Osteoblast (primary cell): ENCODE measurements at regions not wholly inside any gene's neighbourhood (a gene's known extent, or its start where the extent isn't known, plus 50 kb on each side); places are given as distances from the start of the nearest gene placed in this dataset.

Experiments
- DNase-seq: peaks from one replicate; pipeline ENCODE4 v3.0.0; 2011; ENCODE audit warnings: low spot score, mixed read lengths; ENCODE audit not compliant: insufficient read length; ENCODE audit errors: missing footprints
- H2AFZ ChIP-seq: 2 replicates; pipeline ENCODE4 v1.6.0; 2011; ENCODE audit warnings: mild to moderate bottlenecking, low read length
- H3K27ac ChIP-seq: 2 replicates; pipeline ENCODE4 v1.5.1; 2011; ENCODE audit warnings: mild to moderate bottlenecking, low read depth, low read length, moderate library complexity
- H3K27me3 ChIP-seq: 2 replicates; pipeline ENCODE4 v1.6.0; 2012; ENCODE audit warnings: mild to moderate bottlenecking, control low read depth, inconsistent platforms, low read length, moderate library complexity; ENCODE audit not compliant: insufficient read depth
- H3K36me3 ChIP-seq: 2 replicates; pipeline ENCODE4 v1.5.1; 2011; ENCODE audit warnings: mild to moderate bottlenecking, low read length, control low read depth, moderate library complexity; ENCODE audit not compliant: insufficient read depth
- H3K4me1 ChIP-seq: 2 replicates; pipeline ENCODE4 v1.5.1; 2011; ENCODE audit warnings: mild to moderate bottlenecking, low read length, control low read depth, moderate library complexity; ENCODE audit not compliant: insufficient read depth
- H3K4me2 ChIP-seq: 2 replicates; pipeline ENCODE4 v1.6.0; 2011; ENCODE audit warnings: mild to moderate bottlenecking, low read length; ENCODE audit not compliant: insufficient read depth
- H3K4me3 ChIP-seq: fragments of 200-600 bp; sonication (generic); 3 replicates; pipeline ENCODE4 v1.5.1; 2012; ENCODE audit warnings: mild to moderate bottlenecking, low read length, inconsistent platforms; ENCODE audit not compliant: insufficient read depth
- H3K79me2 ChIP-seq: 2 replicates; pipeline ENCODE4 v1.6.0; 2012; ENCODE audit warnings: mild to moderate bottlenecking, low read length, control low read depth, inconsistent platforms; ENCODE audit not compliant: insufficient read depth
- H3K9me3 ChIP-seq: 2 replicates; pipeline ENCODE4 v1.5.1; 2011; ENCODE audit warnings: low read depth, low read length, control low read depth
- H4K20me1 ChIP-seq: 2 replicates; pipeline ENCODE4 v1.6.0; 2012; ENCODE audit warnings: mild to moderate bottlenecking, low read length, control low read depth; ENCODE audit not compliant: insufficient read depth
- TF ChIP-seq, protein P1 (sequence below): IDR thresholded peaks from 2 replicates; pipeline ENCODE4 v1.5.1; 2011; ENCODE audit warnings: mild to moderate bottlenecking, low read depth, low read length, moderate library complexity; ENCODE audit errors: extremely low read depth

DNA sequence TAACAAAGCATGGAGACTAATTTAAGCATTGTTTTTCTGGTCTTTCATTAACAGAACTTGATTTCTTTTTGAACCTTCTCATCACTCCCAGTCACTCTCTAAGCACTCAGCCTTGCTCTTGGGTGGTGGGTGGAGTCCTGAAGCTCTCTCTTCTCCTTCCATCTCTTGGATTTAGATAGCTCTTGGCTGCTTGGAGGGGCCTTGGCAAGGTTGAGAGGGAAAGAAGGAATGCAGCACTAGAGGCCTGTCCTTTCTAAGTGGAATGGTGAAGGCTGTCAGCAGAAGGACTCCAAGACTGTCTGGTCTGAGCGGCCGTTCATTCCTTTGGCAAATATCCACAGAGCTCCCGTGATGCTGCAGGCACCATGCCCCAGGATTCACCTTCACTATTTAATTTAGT, 168.6 kb upstream of the E2F8 start:
- TF ChIP-seq, protein P1, sequence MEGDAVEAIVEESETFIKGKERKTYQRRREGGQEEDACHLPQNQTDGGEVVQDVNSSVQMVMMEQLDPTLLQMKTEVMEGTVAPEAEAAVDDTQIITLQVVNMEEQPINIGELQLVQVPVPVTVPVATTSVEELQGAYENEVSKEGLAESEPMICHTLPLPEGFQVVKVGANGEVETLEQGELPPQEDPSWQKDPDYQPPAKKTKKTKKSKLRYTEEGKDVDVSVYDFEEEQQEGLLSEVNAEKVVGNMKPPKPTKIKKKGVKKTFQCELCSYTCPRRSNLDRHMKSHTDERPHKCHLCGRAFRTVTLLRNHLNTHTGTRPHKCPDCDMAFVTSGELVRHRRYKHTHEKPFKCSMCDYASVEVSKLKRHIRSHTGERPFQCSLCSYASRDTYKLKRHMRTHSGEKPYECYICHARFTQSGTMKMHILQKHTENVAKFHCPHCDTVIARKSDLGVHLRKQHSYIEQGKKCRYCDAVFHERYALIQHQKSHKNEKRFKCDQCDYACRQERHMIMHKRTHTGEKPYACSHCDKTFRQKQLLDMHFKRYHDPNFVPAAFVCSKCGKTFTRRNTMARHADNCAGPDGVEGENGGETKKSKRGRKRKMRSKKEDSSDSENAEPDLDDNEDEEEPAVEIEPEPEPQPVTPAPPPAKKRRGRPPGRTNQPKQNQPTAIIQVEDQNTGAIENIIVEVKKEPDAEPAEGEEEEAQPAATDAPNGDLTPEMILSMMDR, result no peak
- Histone ChIP-seq H3K27ac (no peak overlapping the region), H3K4me1 (no peaks in the 10 kb centered on the region), H3K27me3 (peaks cover 3% of the 10 kb centered on the region), H3K79me2 (no peaks in the 10 kb centered on the region), H3K4me2 (no peak overlapping the region), H3K4me3 (no peak overlapping the region), H3K36me3 (no peaks in the 10 kb centered on the region), H3K9me3 (no peaks in the 10 kb centered on the region), H2AFZ (no peak overlapping the region), H4K20me1 (no peaks in the 10 kb centered on the region)
- DNase-seq, result no peak

DNA sequence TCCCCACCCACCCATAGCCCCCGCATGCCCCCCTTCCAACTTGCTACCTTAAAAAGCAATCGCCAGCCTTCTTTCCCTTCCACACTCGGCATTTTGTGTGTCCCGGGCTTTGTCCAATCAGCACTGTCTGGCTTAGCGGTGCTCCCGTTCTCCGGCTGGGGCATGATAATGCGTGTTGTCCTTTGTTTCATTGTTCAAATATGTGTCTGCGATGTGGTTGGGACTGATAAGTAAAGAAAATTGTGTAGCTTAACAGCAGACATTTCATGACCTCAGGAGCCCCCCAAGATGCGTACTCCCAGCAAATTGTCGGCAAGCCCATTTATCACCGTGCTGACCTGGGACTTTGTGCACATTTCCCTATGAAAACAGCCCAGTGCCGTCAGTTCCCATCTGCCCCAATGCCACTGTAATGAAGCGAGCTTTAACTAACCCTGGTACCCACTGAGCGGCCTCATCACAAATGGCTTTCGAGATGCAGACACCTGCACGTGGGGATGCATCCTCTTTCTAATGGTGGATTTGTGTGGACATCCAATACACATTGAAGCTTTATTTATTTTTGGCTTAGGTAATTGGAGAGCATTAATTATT, 167.0 kb upstream of the E2F8 start:
- Histone ChIP-seq H3K4me3 (no peak overlapping the region), H4K20me1 (no peaks in the 10 kb centered on the region)

DNA sequence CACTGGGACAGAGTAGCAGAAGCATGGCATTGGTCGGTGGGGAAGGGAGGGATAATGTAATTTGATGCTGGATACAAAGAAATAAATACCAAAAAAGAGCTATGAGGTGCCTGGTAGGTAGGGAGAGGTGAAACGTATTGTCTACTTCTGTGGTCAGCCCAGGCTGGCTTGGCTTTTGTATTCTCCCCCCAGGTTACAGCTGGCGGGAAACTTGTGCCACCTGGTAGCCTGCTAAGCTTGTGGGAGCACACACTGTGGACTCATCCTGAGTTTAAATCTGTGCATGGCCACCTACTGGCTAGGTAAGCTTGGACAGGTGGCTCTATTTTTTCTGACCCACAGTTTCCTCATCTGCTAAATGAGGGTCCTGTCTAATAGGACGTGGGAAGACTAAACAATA, 165.2 kb upstream of the E2F8 start:
- Histone ChIP-seq H3K27ac (no peak overlapping the region), H3K9me3 (no peaks in the 10 kb centered on the region), H3K4me2 (no peak overlapping the region), H2AFZ (no peak overlapping the region), H3K79me2 (no peaks in the 10 kb centered on the region), H3K27me3 (peaks cover 3% of the 10 kb centered on the region), H3K36me3 (no peaks in the 10 kb centered on the region), H3K4me3 (no peak overlapping the region), H4K20me1 (no peaks in the 10 kb centered on the region), H3K4me1 (no peaks in the 10 kb centered on the region)
- TF ChIP-seq, protein P1, result no peak
- DNase-seq, result no peak

More for the DNA sequence above, 167.0 kb upstream of the E2F8 start:
- H3K9me3 ChIP-seq, result no peaks in the 10 kb centered on the region
- no peak overlapping the region for H3K27ac ChIP-seq
- no peaks in the 10 kb centered on the region for H3K36me3 ChIP-seq
- H3K79me2 ChIP-seq, result no peaks in the 10 kb centered on the region
- H2AFZ ChIP-seq, result no peak overlapping the region
- no peak for DNase-seq
- TF ChIP-seq, protein P1, result no peak
- no peak overlapping the region for H3K4me2 ChIP-seq
- H3K4me1 ChIP-seq, result no peaks in the 10 kb centered on the region
- H3K27me3 ChIP-seq, result peaks cover 3% of the 10 kb centered on the region

DNA sequence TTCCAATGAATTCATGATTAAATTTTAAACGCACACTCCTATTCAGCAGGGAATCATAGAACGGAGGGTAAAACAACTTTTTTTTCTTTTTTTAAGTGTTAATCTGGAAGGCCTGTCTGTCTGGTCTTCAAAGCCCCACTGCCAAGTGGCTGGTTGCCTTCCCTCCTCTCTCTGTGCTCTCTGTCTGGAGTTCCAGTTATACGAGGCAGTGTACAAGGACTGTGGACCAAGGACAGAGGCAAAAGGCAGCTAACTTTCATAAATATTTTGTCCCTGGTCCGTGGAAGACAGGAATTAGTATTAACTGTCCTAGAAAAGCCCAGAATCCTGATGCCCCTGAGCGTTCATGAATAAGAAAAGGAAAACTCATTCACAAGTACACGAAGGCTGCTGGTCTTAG, 164.0 kb upstream of the E2F8 start:
- H3K79me2 ChIP-seq, result no peaks in the 10 kb centered on the region
- TF ChIP-seq, protein P1, result no peak
- no peaks in the 10 kb centered on the region for H4K20me1 ChIP-seq
- DNase-seq, result no peak
- no peaks in the 10 kb centered on the region for H3K36me3 ChIP-seq
- no peak overlapping the region for H3K4me3 ChIP-seq
- H3K27ac ChIP-seq, result no peak overlapping the region
- H3K4me1 ChIP-seq, result peaks cover under 1% of the 10 kb centered on the region
- H2AFZ ChIP-seq, result no peak overlapping the region
- no peaks in the 10 kb centered on the region for H3K9me3 ChIP-seq
- H3K27me3 ChIP-seq, result no peaks in the 10 kb centered on the region
- H3K4me2 ChIP-seq, result no peak overlapping the region
